Neural progenitor cell (in vitro differentiated cells): ENCODE measurements at regions not wholly inside any gene's neighbourhood (a gene's known extent, or its start where the extent isn't known, plus 50 kb on each side); places are given as distances from the start of the nearest gene placed in this dataset.

ENCODE experiments used
- DNase-seq: peaks from one replicate; pipeline ENCODE4 v3.0.0-alpha.2; 2016; ENCODE audit warnings: low spot score
- H2AFZ ChIP-seq: fragments of 200-600 bp; sonication (generic); replicated peaks from 2 replicates; pipeline ENCODE4 v1.6.1; 2016; ENCODE audit warnings: antibody characterized with exemption
- H3F3A ChIP-seq: fragments of 200-600 bp; sonication (generic); 2 replicates; pipeline ENCODE4 v1.6.1; 2016; ENCODE audit warnings: antibody characterized with exemption, low read depth
- H3K27ac ChIP-seq: fragments of 200-600 bp; sonication (generic); 2 replicates; pipeline ENCODE4 v1.5.1; 2016; ENCODE audit warnings: mild to moderate bottlenecking
- H3K27me3 ChIP-seq: fragments of 200-600 bp; sonication (generic); 2 replicates; pipeline ENCODE4 v1.6.1; 2016; ENCODE audit warnings: mild to moderate bottlenecking, moderate library complexity
- H3K36me3 ChIP-seq: fragments of 200-600 bp; sonication (generic); 2 replicates; pipeline ENCODE4 v1.5.1; 2016
- H3K4me1 ChIP-seq: fragments of 200-600 bp; sonication (generic); 2 replicates; pipeline ENCODE4 v1.6.1; 2016; ENCODE audit warnings: mixed run types
- H3K4me2 ChIP-seq: fragments of 200-600 bp; sonication (generic); 2 replicates; pipeline ENCODE4 v1.6.1; 2016
- H3K4me3 ChIP-seq: fragments of 200-600 bp; sonication (generic); 2 replicates; pipeline ENCODE4 v1.5.1; 2016
- H3K79me2 ChIP-seq: fragments of 200-600 bp; sonication (generic); 2 replicates; pipeline ENCODE4 v1.6.1; 2016; ENCODE audit warnings: low read depth
- H3K9ac ChIP-seq: fragments of 200-600 bp; sonication (generic); 2 replicates; pipeline ENCODE4 v1.6.1; 2016
- H3K9me3 ChIP-seq: fragments of 200-600 bp; sonication (generic); 2 replicates; pipeline ENCODE4 v1.5.1; 2016; ENCODE audit warnings: low read depth
- H4K20me1 ChIP-seq: fragments of 200-600 bp; sonication (generic); 2 replicates; pipeline ENCODE4 v1.6.1; 2016; ENCODE audit warnings: low read depth
- H3K27ac Mint-ChIP-seq: 3 replicates; pipeline ENCODE4 v1.8.0; 2021; ENCODE audit warnings: mixed read lengths
- H3K27me3 Mint-ChIP-seq: 2 replicates; pipeline ENCODE4 v1.8.0; 2022; ENCODE audit warnings: low read depth, mild to moderate bottlenecking, inconsistent platforms, moderate library complexity, mixed read lengths; ENCODE audit not compliant: insufficient read depth
- H3K36me3 Mint-ChIP-seq: 3 replicates; pipeline ENCODE4 v1.8.0; 2021; ENCODE audit warnings: mixed read lengths
- H3K4me1 Mint-ChIP-seq: 3 replicates; pipeline ENCODE4 v1.8.0; 2021; ENCODE audit warnings: mixed read lengths
- H3K4me3 Mint-ChIP-seq: 3 replicates; pipeline ENCODE4 v1.8.0; 2021; ENCODE audit warnings: mild to moderate bottlenecking, moderate library complexity, mixed read lengths
- H3K9me3 Mint-ChIP-seq: 3 replicates; pipeline ENCODE4 v1.8.0; 2020; ENCODE audit warnings: mixed read lengths
- CTCF ChIP-seq: fragments of 200-600 bp; sonication (generic); IDR thresholded peaks from 2 replicates; pipeline ENCODE4 v1.5.1; 2017; ENCODE audit warnings: antibody characterized with exemption, mild to moderate bottlenecking
- EZH2 ChIP-seq: fragments of 200-600 bp; sonication (generic); IDR thresholded peaks from 2 replicates; pipeline ENCODE4 v1.6.1; 2017; ENCODE audit warnings: antibody characterized with exemption, mild to moderate bottlenecking, moderate library complexity
- EZH2phosphoT487 ChIP-seq: fragments of 200-600 bp; sonication (generic); IDR thresholded peaks from 2 replicates; pipeline ENCODE4 v1.6.1; 2017; ENCODE audit warnings: antibody characterized with exemption

GRCh38 chr2:139744273-139744672 is 964.1 kb upstream of the NXPH2 start:
- Histone ChIP-seq H3K27me3 (no peaks in the 10 kb centered on the region), H3K4me2 (no peak overlapping the region), H3K27ac (no peak overlapping the region), H3K79me2 (no peaks in the 10 kb centered on the region), H4K20me1 (no peaks in the 10 kb centered on the region), H2AFZ (no peak overlapping the region), H3K4me3 (no peak overlapping the region), H3K9me3 (no peaks in the 10 kb centered on the region), H3F3A (no peaks in the 10 kb centered on the region), H3K9ac (no peak overlapping the region), H3K4me1 (no peaks in the 10 kb centered on the region), H3K36me3 (no peaks in the 10 kb centered on the region)
- Mint-ChIP-seq H3K4me1 (no peaks in the 10 kb centered on the region), H3K4me3 (no peak overlapping the region), H3K27me3 (peaks cover 4% of the 10 kb centered on the region), H3K36me3 (no peaks in the 10 kb centered on the region), H3K9me3 (no peaks in the 10 kb centered on the region), H3K27ac (no peak overlapping the region)
- TF ChIP-seq EZH2phosphoT487 (no peak), CTCF (no peak), EZH2 (no peak)
- no peak for DNase-seq

- H3K4me1 Mint-ChIP-seq = no peaks in the 10 kb centered on the region
- Histone ChIP-seq H3K4me1 (no peaks in the 10 kb centered on the region), H3F3A (no peaks in the 10 kb centered on the region), H3K9ac (no peak overlapping the region), H3K4me3 (no peak overlapping the region), H4K20me1 (no peaks in the 10 kb centered on the region), H2AFZ (no peak overlapping the region), H3K27me3 (no peaks in the 10 kb centered on the region), H3K36me3 (no peaks in the 10 kb centered on the region), H3K79me2 (no peaks in the 10 kb centered on the region), H3K27ac (no peak overlapping the region), H3K9me3 (no peaks in the 10 kb centered on the region), H3K4me2 (no peak overlapping the region)
- H3K36me3 Mint-ChIP-seq = no peaks in the 10 kb centered on the region
- H3K9me3 Mint-ChIP-seq = no peaks in the 10 kb centered on the region
- H3K4me3 Mint-ChIP-seq = no peak overlapping the region
- H3K27ac Mint-ChIP-seq = no peak overlapping the region
- TF ChIP-seq EZH2phosphoT487 = no peak
- TF ChIP-seq EZH2 = no peak
- TF ChIP-seq CTCF = no peak
- H3K27me3 Mint-ChIP-seq = peaks cover 2% of the 10 kb centered on the region
- DNase-seq = no peak
Observed at GRCh38 chr2:139742216-139743172, 962.3 kb upstream of the NXPH2 start.

GRCh38 chr2:139737659-139738058 is 957.5 kb upstream of the NXPH2 start:
- TF ChIP-seq CTCF (no peak), EZH2phosphoT487 (no peak), EZH2 (no peak)
- H3K27ac Mint-ChIP-seq = no peak overlapping the region
- DNase-seq = no peak
- H3K9me3 Mint-ChIP-seq = no peaks in the 10 kb centered on the region
- no peak overlapping the region for H3K9ac ChIP-seq
- no peaks in the 10 kb centered on the region for H3K4me1 ChIP-seq
- no peaks in the 10 kb centered on the region for H3K27me3 ChIP-seq
- H3K27ac ChIP-seq = no peak overlapping the region
- no peak overlapping the region for H3K4me3 ChIP-seq
- H3K36me3 ChIP-seq = no peaks in the 10 kb centered on the region
- no peaks in the 10 kb centered on the region for H3F3A ChIP-seq
- no peaks in the 10 kb centered on the region for H3K79me2 ChIP-seq
- no peak overlapping the region for H2AFZ ChIP-seq
- no peak overlapping the region for H3K4me2 ChIP-seq
- no peaks in the 10 kb centered on the region for H3K27me3 Mint-ChIP-seq
- no peak overlapping the region for H3K4me3 Mint-ChIP-seq
- H3K9me3 ChIP-seq = no peaks in the 10 kb centered on the region
- H3K36me3 Mint-ChIP-seq = no peaks in the 10 kb centered on the region
- H4K20me1 ChIP-seq = no peaks in the 10 kb centered on the region
- H3K4me1 Mint-ChIP-seq = no peaks in the 10 kb centered on the region
